ENCODE measurements at regions not wholly inside any gene's neighbourhood (a gene's known extent, or its start where the extent isn't known, plus 50 kb on each side); places are given as distances from the start of the nearest gene placed in this dataset.

DNA sequence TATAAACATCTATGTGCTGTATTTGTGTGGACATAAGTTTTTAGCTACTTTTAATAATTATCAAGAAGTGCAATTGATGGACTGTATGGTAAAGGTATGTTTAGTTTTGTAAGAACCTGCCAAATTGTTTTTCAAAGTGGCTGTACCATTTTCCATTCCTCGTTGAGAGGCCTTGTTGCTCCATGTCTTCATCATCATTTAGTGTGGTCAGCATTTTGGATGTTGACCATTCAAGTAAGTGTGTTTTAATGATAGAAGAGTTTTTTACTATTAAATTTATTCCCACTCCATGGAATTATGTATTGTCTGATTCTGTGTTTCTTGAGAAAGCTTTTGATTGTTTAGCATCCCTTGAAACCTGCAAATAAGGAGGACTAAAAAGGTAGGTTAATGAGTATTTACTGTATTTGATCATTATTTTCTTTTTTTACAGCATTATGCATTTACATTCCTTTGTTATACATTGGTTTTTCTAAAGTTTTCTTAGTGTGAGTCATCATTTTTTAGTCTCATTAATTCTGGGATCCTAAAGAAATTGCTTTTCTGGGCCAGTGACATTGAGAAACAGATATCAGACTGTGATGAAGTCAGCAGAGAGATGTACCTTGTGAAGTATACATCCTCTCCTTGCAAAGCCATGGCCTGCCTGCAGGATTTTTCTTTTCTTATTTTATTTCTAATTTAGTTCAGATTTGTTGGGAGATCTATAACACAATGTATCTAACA, 312.8 kb upstream of the PTCHD4 start:
- Histone ChIP-seq H3K27me3 (ENCODE audit: control insufficient read depth, insufficient read depth, low read length) (no peaks in the 10 kb centered on the region), H3K4me1 (ENCODE audit: control insufficient read depth, insufficient read depth, low read length) (no peaks in the 10 kb centered on the region), H3K36me3 (ENCODE audit: control insufficient read depth, insufficient read depth, low read length) (no peaks in the 10 kb centered on the region), H3K4me3 (ENCODE audit: low read length) (no peak overlapping the region), H3K9me3 (ENCODE audit: control insufficient read depth, insufficient read depth, low read length) (peaks cover 5% of the 10 kb centered on the region), H3K27ac (ENCODE audit: low read length) (no peak overlapping the region)
- no peak for ATAC-seq
- TF ChIP-seq, protein P1, sequence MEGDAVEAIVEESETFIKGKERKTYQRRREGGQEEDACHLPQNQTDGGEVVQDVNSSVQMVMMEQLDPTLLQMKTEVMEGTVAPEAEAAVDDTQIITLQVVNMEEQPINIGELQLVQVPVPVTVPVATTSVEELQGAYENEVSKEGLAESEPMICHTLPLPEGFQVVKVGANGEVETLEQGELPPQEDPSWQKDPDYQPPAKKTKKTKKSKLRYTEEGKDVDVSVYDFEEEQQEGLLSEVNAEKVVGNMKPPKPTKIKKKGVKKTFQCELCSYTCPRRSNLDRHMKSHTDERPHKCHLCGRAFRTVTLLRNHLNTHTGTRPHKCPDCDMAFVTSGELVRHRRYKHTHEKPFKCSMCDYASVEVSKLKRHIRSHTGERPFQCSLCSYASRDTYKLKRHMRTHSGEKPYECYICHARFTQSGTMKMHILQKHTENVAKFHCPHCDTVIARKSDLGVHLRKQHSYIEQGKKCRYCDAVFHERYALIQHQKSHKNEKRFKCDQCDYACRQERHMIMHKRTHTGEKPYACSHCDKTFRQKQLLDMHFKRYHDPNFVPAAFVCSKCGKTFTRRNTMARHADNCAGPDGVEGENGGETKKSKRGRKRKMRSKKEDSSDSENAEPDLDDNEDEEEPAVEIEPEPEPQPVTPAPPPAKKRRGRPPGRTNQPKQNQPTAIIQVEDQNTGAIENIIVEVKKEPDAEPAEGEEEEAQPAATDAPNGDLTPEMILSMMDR (IDR thresholded peaks at IDR 0.05), result no peak
- DNase-seq, result no peak
- no CpG with 5 or more reads among the region's 1 CpG for WGBS (ENCODE audit: insufficient coverage)
- intact Hi-C loops (cut with micrococcal nuclease), result no loop called here
- H3K27ac Mint-ChIP-seq, result no peak overlapping the region
- H3K4me3 Mint-ChIP-seq, result no peak overlapping the region
- no peaks in the 10 kb centered on the region for H3K4me1 Mint-ChIP-seq
- no peaks in the 10 kb centered on the region for H3K27me3 Mint-ChIP-seq (ENCODE audit: low read depth in 2 of 2)
- H3K36me3 Mint-ChIP-seq, result no peaks in the 10 kb centered on the region
- H3K9me3 Mint-ChIP-seq, result peaks cover 6 to 11% of the 10 kb centered on the region in 2 donors

DNA sequence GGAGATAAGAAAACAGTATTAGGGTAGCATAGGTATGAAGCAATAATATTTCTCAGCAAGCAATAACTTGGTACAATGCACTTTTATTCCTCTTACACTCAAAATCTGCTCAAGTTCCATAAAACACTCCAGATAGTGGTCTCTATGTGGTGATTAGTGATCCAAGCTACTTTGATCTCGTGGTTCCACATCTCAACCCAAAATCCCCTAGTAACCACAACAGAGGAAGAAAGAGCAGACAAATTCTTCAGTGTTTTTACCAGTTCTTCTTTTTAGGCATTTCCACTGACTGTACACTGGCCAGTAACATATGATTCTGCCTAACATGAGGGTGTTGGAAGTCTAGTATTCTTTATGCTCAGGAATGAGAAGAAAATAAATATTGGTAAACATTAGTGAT, 309.0 kb upstream of the PTCHD4 start:
- no peak overlapping the region for H3K4me3 Mint-ChIP-seq
- intact Hi-C loops (cut with micrococcal nuclease), result no loop called here
- WGBS (ENCODE audit: insufficient coverage), result 0% methylated on average over 1 of the region's 1 CpG

DNA sequence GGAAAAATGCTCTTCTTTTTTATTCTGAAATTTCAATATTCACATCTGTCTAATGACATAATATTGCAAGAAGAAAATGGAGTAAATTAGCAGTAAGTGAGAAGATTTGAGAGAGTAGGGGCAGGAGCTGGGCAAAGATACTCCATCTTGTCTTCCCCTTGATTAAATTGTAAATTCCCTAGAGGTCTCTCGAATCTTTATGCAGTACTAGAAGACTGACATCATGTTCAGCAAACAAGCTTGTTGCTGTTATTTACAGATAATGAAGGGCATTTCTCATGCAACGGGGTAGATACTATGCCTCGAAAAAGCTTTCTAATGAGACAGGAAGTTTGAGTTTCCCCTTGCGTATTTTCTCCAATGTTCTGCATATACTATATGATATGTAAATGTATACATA, 306.9 kb upstream of the PTCHD4 start:
- no peak for ATAC-seq
- peaks cover 5 to 8% of the 10 kb centered on the region in 2 donors for H3K9me3 Mint-ChIP-seq
- no peaks in the 10 kb centered on the region for H3K4me1 ChIP-seq (ENCODE audit: control insufficient read depth, insufficient read depth, low read length)
- no peak for DNase-seq
- TF ChIP-seq, protein P1 (IDR thresholded peaks at IDR 0.05), result no peak
- no peak overlapping the region for H3K27ac ChIP-seq (ENCODE audit: low read length)
- no peaks in the 10 kb centered on the region for H3K27me3 Mint-ChIP-seq (ENCODE audit: low read depth in 2 of 2)
- H3K27ac Mint-ChIP-seq, result no peak overlapping the region
- no peaks in the 10 kb centered on the region for H3K36me3 ChIP-seq (ENCODE audit: control insufficient read depth, insufficient read depth, low read length)
- WGBS (ENCODE audit: insufficient coverage), result 81% methylated on average over 3 of the region's 4 CpGs
- intact Hi-C loops (cut with micrococcal nuclease), result no loop called here
- no peaks in the 10 kb centered on the region for H3K4me1 Mint-ChIP-seq
- peaks cover 4% of the 10 kb centered on the region for H3K9me3 ChIP-seq (ENCODE audit: control insufficient read depth, insufficient read depth, low read length)
- no peaks in the 10 kb centered on the region for H3K36me3 Mint-ChIP-seq
- H3K27me3 ChIP-seq (ENCODE audit: control insufficient read depth, insufficient read depth, low read length), result no peaks in the 10 kb centered on the region
- no peak overlapping the region for H3K4me3 Mint-ChIP-seq
- no peak overlapping the region for H3K4me3 ChIP-seq (ENCODE audit: low read length)

More for the DNA sequence above, 309.0 kb upstream of the PTCHD4 start:
- Histone ChIP-seq H3K9me3 (ENCODE audit: control insufficient read depth, insufficient read depth, low read length) (peaks cover 5% of the 10 kb centered on the region), H3K27me3 (ENCODE audit: control insufficient read depth, insufficient read depth, low read length) (no peaks in the 10 kb centered on the region), H3K27ac (ENCODE audit: low read length) (no peak overlapping the region), H3K4me1 (ENCODE audit: control insufficient read depth, insufficient read depth, low read length) (no peaks in the 10 kb centered on the region), H3K4me3 (ENCODE audit: low read length) (no peak overlapping the region), H3K36me3 (ENCODE audit: control insufficient read depth, insufficient read depth, low read length) (no peaks in the 10 kb centered on the region)
- DNase-seq, result no peak
- Mint-ChIP-seq H3K36me3 (no peaks in the 10 kb centered on the region), H3K4me1 (no peaks in the 10 kb centered on the region), H3K27me3 (ENCODE audit: low read depth in 2 of 2) (no peaks in the 10 kb centered on the region), H3K27ac (no peak overlapping the region), H3K9me3 (peaks cover 7 to 10% of the 10 kb centered on the region in 2 donors)
- no peak for ATAC-seq
- TF ChIP-seq, protein P1 (IDR thresholded peaks at IDR 0.05), result no peak

DNA sequence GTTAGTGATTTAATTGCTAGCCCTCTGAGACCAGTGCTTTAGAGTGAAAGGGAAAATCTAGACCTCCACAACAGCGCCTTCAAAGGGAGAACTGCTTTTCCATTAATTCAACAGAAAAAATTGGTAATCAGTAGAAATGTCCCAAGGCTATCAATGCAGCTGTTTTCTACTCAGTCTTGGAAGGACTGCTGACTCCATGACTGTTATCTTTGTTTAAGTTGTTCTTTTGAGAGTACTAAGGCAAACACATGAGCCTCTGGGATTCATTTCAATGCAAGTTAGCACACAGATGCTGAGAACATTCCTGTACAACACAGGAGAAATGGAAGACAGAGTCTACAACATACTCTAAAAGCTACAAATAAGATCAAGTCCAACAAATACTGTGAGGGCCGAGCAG, 301.7 kb upstream of the PTCHD4 start:
- H3K4me3 Mint-ChIP-seq, result no peak overlapping the region
- DNase-seq (no peak), ATAC-seq (no peak)
- no peaks in the 10 kb centered on the region for H3K9me3 ChIP-seq (ENCODE audit: control insufficient read depth, insufficient read depth, low read length)
- TF ChIP-seq, protein P1 (IDR thresholded peaks at IDR 0.05), result no peak
- no peak overlapping the region for H3K27ac Mint-ChIP-seq
- no peaks in the 10 kb centered on the region for H3K4me1 Mint-ChIP-seq
- intact Hi-C loops (cut with micrococcal nuclease), result no loop called here
- H3K27me3 Mint-ChIP-seq (ENCODE audit: low read depth in 2 of 2), result no peaks in the 10 kb centered on the region
- no peaks in the 10 kb centered on the region for H3K4me1 ChIP-seq (ENCODE audit: control insufficient read depth, insufficient read depth, low read length)
- H3K27ac ChIP-seq (ENCODE audit: low read length), result no peak overlapping the region
- no peak overlapping the region for H3K4me3 ChIP-seq (ENCODE audit: low read length)
- no peaks in the 10 kb centered on the region for H3K27me3 ChIP-seq (ENCODE audit: control insufficient read depth, insufficient read depth, low read length)
- 82% methylated on average over 2 of the region's 2 CpGs for WGBS (ENCODE audit: insufficient coverage)
- H3K36me3 Mint-ChIP-seq, result peaks cover 2% of the 10 kb centered on the region
- no peaks in the 10 kb centered on the region for H3K36me3 ChIP-seq (ENCODE audit: control insufficient read depth, insufficient read depth, low read length)
- H3K9me3 Mint-ChIP-seq, result peaks cover 6 to 20% of the 10 kb centered on the region in 2 donors

All from natural killer cell (primary cell).